IPS-11a (cell line): ENCODE measurements at regions not wholly inside any gene's neighbourhood (a gene's known extent, or its start where the extent isn't known, plus 50 kb on each side); places are given as distances from the start of the nearest gene placed in this dataset.

ENCODE experiments used
- H3K4me3 ChIP-seq: one replicate; pipeline ENCODE4 v1.5.1; 2013; ENCODE audit warnings: low read depth, low read length, control low read depth

- H3K4me3 ChIP-seq: no peak overlapping the region
Measured at GRCh38 chr12:61823102-61823501, 437.1 kb upstream of the USP15 start.

- no peak overlapping the region for H3K4me3 ChIP-seq
Measured at GRCh38 chr12:61846765-61847164, 413.4 kb upstream of the USP15 start.

- no peak overlapping the region for H3K4me3 ChIP-seq
Measured at GRCh38 chr12:61848893-61849292, 411.3 kb upstream of the USP15 start.

- no peak overlapping the region for H3K4me3 ChIP-seq
Measured at GRCh38 chr12:61853945-61854344, 406.3 kb upstream of the USP15 start.

- no peak overlapping the region for H3K4me3 ChIP-seq
Measured at GRCh38 chr12:61854902-61855301, 405.3 kb upstream of the USP15 start.

- no peak overlapping the region for H3K4me3 ChIP-seq
Measured at GRCh38 chr12:61857968-61858367, 402.2 kb upstream of the USP15 start.

- H3K4me3 ChIP-seq: no peak overlapping the region
Measured at GRCh38 chr12:61860451-61860850, 399.8 kb upstream of the USP15 start.

GRCh38 chr12:61862986-61863385 lies 397.2 kb upstream of the USP15 start:
- no peak overlapping the region for H3K4me3 ChIP-seq

GRCh38 chr12:61863811-61864210 lies 396.4 kb upstream of the USP15 start:
- H3K4me3 ChIP-seq: no peak overlapping the region

- no peak overlapping the region for H3K4me3 ChIP-seq
Measured at GRCh38 chr12:61869796-61870195, 390.4 kb upstream of the USP15 start.

GRCh38 chr12:61870658-61871484 lies 389.3 kb upstream of the USP15 start:
- H3K4me3 ChIP-seq: no peak overlapping the region

- H3K4me3 ChIP-seq: no peak overlapping the region
Measured at GRCh38 chr12:61871485-61871810, 388.8 kb upstream of the USP15 start.

GRCh38 chr12:61879229-61879628 lies 381.0 kb upstream of the USP15 start:
- no peak overlapping the region for H3K4me3 ChIP-seq

GRCh38 chr12:61880186-61880585 lies 380.0 kb upstream of the USP15 start:
- H3K4me3 ChIP-seq: no peak overlapping the region

- no peak overlapping the region for H3K4me3 ChIP-seq
Measured at GRCh38 chr12:61891632-61892031, 368.6 kb upstream of the USP15 start.

GRCh38 chr12:61894168-61894567 lies 366.0 kb upstream of the USP15 start:
- H3K4me3 ChIP-seq: no peak overlapping the region

GRCh38 chr12:61896436-61896835 lies 363.8 kb upstream of the USP15 start:
- no peak overlapping the region for H3K4me3 ChIP-seq

- H3K4me3 ChIP-seq: no peak overlapping the region
Measured at GRCh38 chr12:61902403-61902802, 357.8 kb upstream of the USP15 start.

- H3K4me3 ChIP-seq: no peak overlapping the region
Measured at GRCh38 chr12:61911113-61911512, 349.1 kb upstream of the USP15 start.

GRCh38 chr12:61915420-61915819 lies 344.8 kb upstream of the USP15 start:
- H3K4me3 ChIP-seq: no peak overlapping the region

GRCh38 chr12:61916831-61917230 lies 343.4 kb upstream of the USP15 start:
- H3K4me3 ChIP-seq: no peak overlapping the region

- no peak overlapping the region for H3K4me3 ChIP-seq
Measured at GRCh38 chr12:61919686-61920085, 340.5 kb upstream of the USP15 start.

GRCh38 chr12:61920230-61920629 lies 340.0 kb upstream of the USP15 start:
- H3K4me3 ChIP-seq: no peak overlapping the region
